RKO (cell line): ENCODE measurements at regions not wholly inside any gene's neighbourhood (a gene's known extent, or its start where the extent isn't known, plus 50 kb on each side); places are given as distances from the start of the nearest gene placed in this dataset.

Source experiments
- DNase-seq: peaks from one replicate; pipeline ENCODE4 v3.0.0-alpha.2; 2016; ENCODE audit warnings: low spot score

GRCh38 chr2:15866563-15867193 lies 73.7 kb upstream of the MYCN start:
- DNase-seq, result no peak

- DNase-seq, result no peak
Measured at GRCh38 chr2:15867194-15868171, 72.9 kb upstream of the MYCN start.

GRCh38 chr2:15868186-15868585 lies 72.2 kb upstream of the MYCN start:
- no peak for DNase-seq

GRCh38 chr2:15868704-15869103 lies 71.6 kb upstream of the MYCN start:
- no peak for DNase-seq

- no peak for DNase-seq
Measured at GRCh38 chr2:15869396-15869795, 71.0 kb upstream of the MYCN start.

- no peak for DNase-seq
Measured at GRCh38 chr2:15869871-15870270, 70.5 kb upstream of the MYCN start.

- DNase-seq, result no peak
Measured at GRCh38 chr2:15870565-15870964, 69.8 kb upstream of the MYCN start.

DNA sequence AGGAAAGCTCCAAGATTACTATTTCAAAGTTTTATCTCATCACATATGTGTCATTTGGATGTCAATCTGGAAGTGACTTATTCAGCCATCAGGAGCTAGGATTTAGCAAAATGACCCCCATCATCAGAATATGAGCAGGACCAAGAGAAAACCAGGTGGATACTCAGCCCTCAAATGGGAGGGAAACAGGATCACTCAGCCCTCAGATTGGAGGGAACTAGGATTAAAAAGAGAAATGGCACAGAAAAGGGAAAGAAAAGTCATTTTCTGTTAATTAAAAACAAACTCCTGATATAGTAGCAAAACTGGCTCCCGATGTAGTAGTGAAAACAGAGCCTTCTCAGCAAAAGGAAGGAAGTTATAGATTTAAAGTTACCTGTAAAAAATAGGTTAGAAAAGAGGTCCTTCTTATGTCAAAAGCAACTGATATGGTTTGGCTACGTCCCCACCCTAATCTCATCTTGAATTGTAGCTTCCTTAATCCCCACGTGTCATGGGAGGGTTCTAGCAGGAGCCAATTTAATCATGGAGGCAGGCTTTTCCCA lies 69.0 kb upstream of the MYCN start:
- no peak for DNase-seq

- DNase-seq, result no peak
Measured at GRCh38 chr2:15872854-15873253, 67.5 kb upstream of the MYCN start.

DNA sequence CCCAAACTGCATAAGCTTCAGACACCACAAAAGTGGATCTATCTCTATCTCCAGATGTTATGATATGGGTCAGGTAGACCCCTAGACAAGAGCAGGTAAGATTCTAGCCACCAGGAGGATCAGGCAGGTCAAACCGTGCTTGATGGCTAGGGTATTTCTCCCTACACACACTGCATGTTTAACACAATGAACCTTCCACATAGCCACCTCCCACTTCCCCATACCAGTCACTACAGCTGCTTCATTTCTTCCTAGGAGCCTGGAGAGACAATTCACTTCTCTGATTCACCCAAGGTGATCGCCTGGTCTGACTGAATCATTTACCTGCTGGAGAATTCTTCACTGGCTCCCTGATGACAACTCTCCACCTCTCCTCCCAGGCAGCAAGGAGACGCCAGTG lies 66.0 kb upstream of the MYCN start:
- no peak for DNase-seq

- no peak for DNase-seq
Measured at GRCh38 chr2:15874854-15875804, 65.2 kb upstream of the MYCN start.

DNA sequence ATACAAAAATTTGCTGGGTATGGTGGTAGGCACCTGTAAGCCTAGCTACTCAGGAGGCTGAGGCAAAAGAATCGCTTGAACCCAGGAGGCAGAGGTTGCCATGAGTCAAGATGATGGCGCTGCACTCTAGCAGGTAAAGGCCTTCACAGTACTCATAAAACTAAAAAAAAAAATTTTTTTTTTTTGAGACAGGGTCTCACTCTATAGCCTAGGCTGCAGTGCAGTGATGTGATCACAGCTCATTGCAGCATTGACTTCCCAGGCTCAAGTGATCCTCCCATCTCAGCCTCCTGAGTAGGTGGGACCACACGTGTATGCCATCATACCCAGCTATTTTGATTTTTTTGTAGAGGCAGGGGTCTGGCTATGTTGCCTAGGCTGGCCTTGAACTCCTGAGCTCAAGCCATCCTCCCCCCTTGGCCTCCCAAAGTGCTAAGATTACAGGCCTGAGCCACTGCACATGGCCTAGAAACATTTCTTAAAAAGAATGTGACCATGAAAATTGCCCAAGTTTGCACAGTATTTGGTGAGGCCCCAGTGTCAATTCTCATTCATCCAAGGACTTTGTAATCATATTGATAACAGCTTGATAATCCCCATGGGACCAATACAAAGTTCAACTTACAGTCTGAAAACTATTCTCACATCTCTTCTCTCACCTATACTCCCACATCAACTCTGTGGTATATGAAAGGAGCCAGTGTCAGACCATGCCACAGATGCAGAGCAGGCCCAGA lies 64.2 kb upstream of the MYCN start:
- no peak for DNase-seq

GRCh38 chr2:15880226-15881119 lies 59.9 kb upstream of the MYCN start:
- no peak for DNase-seq

- no peak for DNase-seq
Measured at GRCh38 chr2:15881120-15881433, 59.3 kb upstream of the MYCN start.

DNA sequence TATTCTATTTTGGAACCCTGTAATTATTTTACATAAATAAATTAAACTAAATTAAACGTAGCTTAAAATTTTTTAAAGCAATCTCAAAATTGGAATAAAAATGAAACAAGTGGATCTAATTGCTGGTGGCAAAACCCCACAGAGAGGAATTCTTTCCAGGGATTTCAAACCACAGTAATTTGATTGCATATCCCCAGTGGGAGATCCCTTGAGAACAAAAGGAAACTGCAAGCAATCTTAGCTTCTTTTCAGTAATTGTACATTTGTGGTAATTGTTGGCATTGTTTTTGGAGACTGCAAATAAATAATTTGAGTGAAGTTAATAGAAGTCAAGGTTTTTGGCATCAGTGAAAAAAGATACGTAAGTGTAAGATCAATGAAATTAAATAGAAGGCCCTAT lies 58.7 kb upstream of the MYCN start:
- DNase-seq, result no peak

DNA sequence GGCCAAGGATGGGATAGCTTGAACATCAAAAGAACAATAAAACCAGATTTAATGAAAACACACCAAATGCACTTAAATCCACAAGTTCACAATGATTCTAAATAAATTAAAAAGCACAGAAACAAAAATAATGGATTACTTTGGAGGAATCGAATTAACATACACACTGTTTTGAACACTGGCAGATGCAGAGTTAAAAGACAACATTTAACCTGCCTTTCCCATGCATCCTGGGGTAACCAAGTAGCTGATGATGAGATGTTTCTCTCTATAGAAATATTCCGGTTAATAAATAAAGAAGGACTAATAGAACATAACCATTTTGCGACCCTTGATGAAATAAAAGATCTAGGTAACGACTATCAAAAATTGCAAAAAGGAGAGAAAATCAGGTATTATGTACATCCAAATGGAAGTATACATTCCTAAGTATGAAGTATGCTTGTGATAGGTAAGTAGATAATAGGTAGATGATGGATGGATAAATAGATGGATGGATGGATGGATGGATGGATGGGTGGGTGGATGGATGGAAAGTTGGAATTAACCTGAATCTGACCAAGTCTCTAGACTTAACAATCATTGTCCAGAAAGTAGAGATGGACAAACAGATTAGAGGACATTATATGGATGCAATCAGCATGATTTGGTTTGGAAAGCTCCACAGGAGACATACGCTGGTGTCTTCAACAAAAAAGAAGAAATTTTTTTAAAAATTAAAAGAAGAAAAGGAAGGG lies 57.4 kb upstream of the MYCN start:
- no peak for DNase-seq

- DNase-seq, result no peak
Measured at GRCh38 chr2:15883684-15884083, 56.7 kb upstream of the MYCN start.

DNA sequence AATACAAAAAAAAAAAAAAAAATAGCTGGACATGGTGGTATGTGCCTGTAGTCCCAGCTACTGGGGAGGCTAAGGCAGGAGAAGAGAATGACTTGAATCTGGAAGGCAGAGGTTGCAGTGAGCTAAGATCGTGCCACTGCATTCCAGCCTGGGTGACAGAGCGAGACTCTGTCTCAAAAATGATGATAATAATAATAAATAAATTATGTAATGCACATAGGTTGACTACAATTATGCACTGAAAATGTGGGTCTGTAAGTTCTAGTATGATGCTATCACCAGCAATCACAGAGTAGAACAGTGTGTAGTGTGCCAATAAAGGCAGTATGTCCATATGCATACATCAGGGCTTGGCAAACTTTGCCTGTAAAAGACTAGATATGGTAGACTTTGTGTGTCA lies 55.6 kb upstream of the MYCN start:
- no peak for DNase-seq

GRCh38 chr2:15886231-15886630 lies 54.1 kb upstream of the MYCN start:
- no peak for DNase-seq
